Hepatic stellate cell (primary cell): ENCODE measurements at regions not wholly inside any gene's neighbourhood (a gene's known extent, or its start where the extent isn't known, plus 50 kb on each side); places are given as distances from the start of the nearest gene placed in this dataset.
A peak's percentile ranks its signal among the peaks of the same experiment; 100 is the strongest.

ENCODE experiments used
- DNase-seq: peaks from one replicate; pipeline ENCODE4 v3.0.0; 2011; ENCODE audit warnings: low spot score

DNA sequence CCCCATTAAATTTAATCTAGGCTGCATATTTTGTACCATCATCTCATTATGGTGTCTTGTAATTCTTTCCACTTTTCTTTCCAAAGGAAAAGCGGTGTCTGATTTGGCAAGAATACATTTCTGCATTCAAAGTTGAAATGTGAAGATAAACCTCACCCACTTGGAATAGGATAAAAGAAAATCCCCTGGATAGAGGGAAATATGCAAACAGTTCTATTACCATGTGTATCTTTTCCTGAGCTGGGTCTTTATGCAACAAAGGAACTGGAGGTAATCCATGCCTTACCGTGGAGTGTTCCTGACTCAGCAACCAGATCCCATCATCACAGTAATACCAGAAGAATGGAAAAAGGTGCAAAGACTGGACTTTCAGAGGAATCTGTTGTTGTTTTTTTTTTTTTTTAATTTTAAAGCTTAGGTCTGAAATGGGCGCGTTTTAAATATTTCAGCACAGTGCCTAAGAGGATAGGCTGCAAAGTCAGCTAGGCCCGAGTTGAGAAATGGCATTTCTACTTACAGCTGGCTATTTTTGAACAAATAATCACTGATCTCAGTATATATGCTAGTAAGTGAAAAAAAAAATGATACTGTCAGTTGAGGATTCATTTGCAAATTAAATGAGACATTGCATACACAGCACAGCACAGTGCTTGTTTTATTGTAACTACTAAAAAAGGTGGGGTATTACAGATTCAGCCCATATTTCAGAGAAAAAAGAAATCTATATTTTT lies 55.5 kb upstream of the ADAMTS9 start:
- no peak for DNase-seq

GRCh38 chr3:64741341-64741740 lies 53.5 kb upstream of the ADAMTS9 start:
- DNase-seq = no peak

- DNase-seq = peak; percentile 35
These were observed 52.3 kb upstream of the ADAMTS9 start for GRCh38 chr3:64739971-64740631.
